A549 (cell line): ENCODE measurements at regions not wholly inside any gene's neighbourhood (a gene's known extent, or its start where the extent isn't known, plus 50 kb on each side); places are given as distances from the start of the nearest gene placed in this dataset.

Experiments
- ATAC-seq, 2 experiments: fragments of 200-7000 bp in 1 of 2; fragments of >200 bp in 1 of 2; cut with Nextera tagmentation in 1 of 2; cut with Tn5 transposase in 1 of 2; 3 replicates each; pipeline versions ENCODE4 v1.8.0 to v1.9.1; 2018 to 2020; ENCODE audit warnings: mild to moderate bottlenecking in 1 of 2, moderate library complexity in 1 of 2
- CTCF ChIA-PET: fragments of 300-600 bp; sonication (Branson Sonifier 250); formaldehyde crosslinking; extraction: SDS; loops from one replicate; lab custom pipeline; 2021; ENCODE audit warnings: antibody characterized with exemption, inconsistent platforms; lab: Yijun Ruan, JAX
- POLR2A ChIA-PET: fragments of 350-600 bp; formaldehyde crosslinking; extraction: SDS; loops from one replicate; lab custom pipeline; 2021; ENCODE audit warnings: antibody characterized with exemption, inconsistent platforms; lab: Yijun Ruan, JAX
- DNase-seq, 2 experiments: peaks; one replicate each; pipeline versions ENCODE4 v3.0.0 to v3.0.0-alpha.2; 2011 to 2016; ENCODE audit warnings: low read depth in 1 of 2, low spot score in 1 of 2
- FAIRE-seq: peaks from 2 replicates; lab custom pipeline; 2011; peaks lifted over from hg19 to GRCh38; lab: Jason Lieb, UNC
- H3K27ac ChIP-seq, 2 experiments: fragments of >200 bp; sonication (Bioruptor Twin); formaldehyde crosslinking; 3 replicates each; pipeline ENCODE4 v1.5.1; 2016 to 2017
- H3K4me1 ChIP-seq: fragments of >200 bp; sonication (Bioruptor Twin); formaldehyde crosslinking; 3 replicates; pipeline ENCODE4 v1.6.1; 2016
- H3K4me2 ChIP-seq: fragments of >200 bp; sonication (Bioruptor Twin); formaldehyde crosslinking; 3 replicates; pipeline ENCODE4 v1.6.1; 2016
- H3K4me3 ChIP-seq: fragments of >200 bp; sonication (Bioruptor Twin); formaldehyde crosslinking; 3 replicates; pipeline ENCODE4 v1.5.1; 2016
- H3K9me3 ChIP-seq: fragments of >200 bp; sonication (Bioruptor Twin); formaldehyde crosslinking; 3 replicates; pipeline ENCODE4 v1.6.1; 2016
- BHLHE40 ChIP-seq: IDR thresholded peaks from 2 replicates; pipeline ENCODE4 v1.6.1; 2012; ENCODE audit warnings: low read depth, low read length, inconsistent platforms
- CBX2 ChIP-seq: fragments of 200-600 bp; sonication (generic); IDR thresholded peaks from 2 replicates; pipeline ENCODE4 v1.6.1; 2016; ENCODE audit warnings: low read depth, mild to moderate bottlenecking, borderline replicate concordance
- CBX8 ChIP-seq: fragments of 200-600 bp; sonication (generic); IDR thresholded peaks from 2 replicates; pipeline ENCODE4 v1.6.1; 2016
- CEBPB ChIP-seq, 2 experiments: fragments of >200 bp in 1 of 2; sonication (Bioruptor Twin) in 1 of 2; formaldehyde crosslinking in 1 of 2; IDR thresholded peaks; 2 replicates each; pipeline ENCODE4 v1.6.1; 2012 to 2016
- CHD2 ChIP-seq: fragments of 150-350 bp; IDR thresholded peaks from 2 replicates; pipeline ENCODE4 v1.6.1; 2014; ENCODE audit warnings: low read length; ENCODE audit not compliant: partially characterized antibody
- EP300 ChIP-seq, 2 experiments: fragments of >200 bp; sonication (Bioruptor Twin); formaldehyde crosslinking; IDR thresholded peaks; 2 replicates in 1 of 2; 3 replicates in 1 of 2; pipeline ENCODE4 v1.6.1; 2016 to 2017
- FOSB ChIP-seq: fragments of 250-450 bp; sonication (Bioruptor Pico); IDR thresholded peaks from 2 replicates; pipeline ENCODE4 v1.5.0; 2020; ENCODE audit warnings: mild to moderate bottlenecking, moderate library complexity
- FOSL2 ChIP-seq, 2 experiments: fragments of 450-650 bp in 1 of 2; fragments of >200 bp in 1 of 2; sonication (Bioruptor Twin) in 1 of 2; formaldehyde crosslinking; IDR thresholded peaks; 2 replicates each; pipeline versions ENCODE4 v1.5.0 to v1.6.1; 2016 to 2020; ENCODE audit warnings: mild to moderate bottlenecking in 1 of 2, moderate library complexity in 1 of 2
- FOXS1 ChIP-seq: fragments of 250-450 bp; sonication (Bioruptor Pico); IDR thresholded peaks from 2 replicates; pipeline ENCODE4 v1.5.0; 2020; ENCODE audit warnings: mild to moderate bottlenecking, moderate library complexity
- HOXA7 ChIP-seq: fragments of 250-450 bp; sonication (Bioruptor Pico); IDR thresholded peaks from 2 replicates; pipeline ENCODE4 v1.5.0; 2020; ENCODE audit warnings: mild to moderate bottlenecking, moderate library complexity
- HOXB13 ChIP-seq: fragments of 250-450 bp; sonication (Bioruptor Pico); IDR thresholded peaks from 2 replicates; pipeline ENCODE4 v1.5.0; 2020; ENCODE audit warnings: low read depth, mild to moderate bottlenecking, moderate library complexity
- JUN ChIP-seq, 2 experiments: fragments of >200 bp; sonication (Bioruptor Twin); formaldehyde crosslinking; IDR thresholded peaks; 2 replicates in 1 of 2; 3 replicates in 1 of 2; pipeline ENCODE4 v1.6.1; 2016 to 2017
- KDM1A ChIP-seq: fragments of 200-600 bp; sonication (generic); IDR thresholded peaks from 2 replicates; pipeline ENCODE4 v1.6.1; 2016; ENCODE audit warnings: low read depth, mild to moderate bottlenecking
- MAFK ChIP-seq: fragments of 450-650 bp; IDR thresholded peaks from 2 replicates; pipeline ENCODE4 v1.6.1; 2014; ENCODE audit not compliant: partially characterized antibody
- MAZ ChIP-seq: fragments of 150-350 bp; IDR thresholded peaks from 2 replicates; pipeline ENCODE4 v1.6.1; 2014; ENCODE audit warnings: antibody characterized with exemption, low read depth, low read length, borderline replicate concordance
- NFE2L2 ChIP-seq: fragments of 150-350 bp; conservative IDR thresholded peaks from 2 replicates; pipeline ENCODE4 v1.6.1; 2014; ENCODE audit warnings: low read length
- NPAS2 ChIP-seq: fragments of 250-450 bp; sonication (Bioruptor Pico); IDR thresholded peaks from 2 replicates; pipeline ENCODE4 v1.8.0; 2022; ENCODE audit warnings: mild to moderate bottlenecking, moderate library complexity, borderline replicate concordance
- PHF8 ChIP-seq: fragments of 200-600 bp; sonication (generic); IDR thresholded peaks from 2 replicates; pipeline ENCODE4 v1.6.1; 2016; ENCODE audit warnings: low read depth, mild to moderate bottlenecking, antibody characterized with exemption, moderate library complexity, borderline replicate concordance
- POLR2AphosphoS2 ChIP-seq: conservative IDR thresholded peaks from 2 replicates; pipeline ENCODE4 v1.6.1; 2012; ENCODE audit warnings: low read length, improper control_type of control experiment, inconsistent platforms
- RCOR1 ChIP-seq: fragments of 150-350 bp; IDR thresholded peaks from 2 replicates; pipeline ENCODE4 v1.6.1; 2014; ENCODE audit warnings: antibody characterized with exemption, low read length, low read depth
- RFX5 ChIP-seq: fragments of 450-650 bp; IDR thresholded peaks from 2 replicates; pipeline ENCODE4 v1.7.1; 2014; ENCODE audit warnings: antibody characterized with exemption, mild to moderate bottlenecking, moderate library complexity
- TP53 ChIP-seq: fragments of 250-450 bp; sonication (Bioruptor Pico); IDR thresholded peaks from 2 replicates; pipeline ENCODE4 v1.5.0; 2021; ENCODE audit warnings: mild to moderate bottlenecking, moderate library complexity
- ZC3H11A ChIP-seq: fragments of 450-650 bp; IDR thresholded peaks from 2 replicates; pipeline ENCODE4 v1.6.1; 2014; ENCODE audit warnings: antibody characterized with exemption, mild to moderate bottlenecking
- ZFP36 ChIP-seq: fragments of 450-650 bp; IDR thresholded peaks from 2 replicates; pipeline ENCODE4 v1.6.1; 2014; ENCODE audit warnings: borderline replicate concordance; ENCODE audit not compliant: partially characterized antibody
- WGBS: methylation state at CpG from one replicate; pipeline ENCODE4 v1.1.6; 2017; ENCODE audit errors: missing lambda C conversion rate; 5-methylcytosine and 5-hydroxymethylcytosine counted together
- TF ChIP-seq, protein P1 (sequence below): fragments of >200 bp; sonication (Bioruptor Twin); formaldehyde crosslinking; IDR thresholded peaks from 3 replicates; pipeline ENCODE4 v1.5.1; 2016

DNA sequence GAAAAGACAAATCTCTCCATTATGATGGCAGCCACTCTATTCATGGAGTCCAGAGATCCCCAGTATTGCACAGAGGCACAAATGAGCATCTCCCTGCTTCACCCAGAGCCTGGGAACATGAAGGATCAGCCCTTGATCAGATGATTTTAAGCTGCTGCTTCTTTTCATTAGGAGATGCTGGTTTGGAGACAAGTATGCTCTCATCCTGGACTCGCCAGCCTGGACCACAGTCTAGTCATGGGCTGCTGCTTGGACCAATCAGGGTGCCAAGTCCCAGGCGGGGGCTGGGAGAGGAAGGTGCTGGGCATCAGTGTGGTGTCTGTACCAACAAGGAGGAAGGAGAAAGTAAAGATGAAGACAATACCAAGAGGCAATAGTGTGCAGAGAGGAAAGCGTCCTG, 195.7 kb upstream of the FOXQ1 start:
- 23% methylated on average over 2 of the region's 3 CpGs for WGBS
- POLR2A ChIA-PET: no interaction called here
- no peak for FAIRE-seq
- H3K4me2 ChIP-seq: no peak overlapping the region
- no peaks in the 10 kb centered on the region for H3K9me3 ChIP-seq
- no peak overlapping the region for H3K4me3 ChIP-seq
- ATAC-seq: no peak
- DNase-seq: no peak
- CTCF ChIA-PET: interaction anchor here (0.9 kb wide), 1 partner anchor 48 kb away, joined by 3 read pairs; no protein-coding TSS in a partner anchor
- peaks cover 4% of the 10 kb centered on the region; the same call in 1 of the 3 replicates for H3K4me1 ChIP-seq
- TF ChIP-seq FOSL2 (IDR thresholded peaks at IDR 0.05) (no peak), FOSL2 (CRISPR knock-in tag; IDR thresholded peaks at IDR 0.05) (no peak), ZFP36 (no peak), CBX8 (no peak), HOXA7 (no peak), RFX5 (no peak), FOSB (no peak), EP300 (IDR thresholded peaks at IDR 0.05) (no peak), RCOR1 (no peak), FOXS1 (CRISPR knock-in tag) (no peak), POLR2AphosphoS2 (no peak), PHF8 (no peak), CHD2 (no peak), MAFK (no peak)
- TF ChIP-seq, protein P1, sequence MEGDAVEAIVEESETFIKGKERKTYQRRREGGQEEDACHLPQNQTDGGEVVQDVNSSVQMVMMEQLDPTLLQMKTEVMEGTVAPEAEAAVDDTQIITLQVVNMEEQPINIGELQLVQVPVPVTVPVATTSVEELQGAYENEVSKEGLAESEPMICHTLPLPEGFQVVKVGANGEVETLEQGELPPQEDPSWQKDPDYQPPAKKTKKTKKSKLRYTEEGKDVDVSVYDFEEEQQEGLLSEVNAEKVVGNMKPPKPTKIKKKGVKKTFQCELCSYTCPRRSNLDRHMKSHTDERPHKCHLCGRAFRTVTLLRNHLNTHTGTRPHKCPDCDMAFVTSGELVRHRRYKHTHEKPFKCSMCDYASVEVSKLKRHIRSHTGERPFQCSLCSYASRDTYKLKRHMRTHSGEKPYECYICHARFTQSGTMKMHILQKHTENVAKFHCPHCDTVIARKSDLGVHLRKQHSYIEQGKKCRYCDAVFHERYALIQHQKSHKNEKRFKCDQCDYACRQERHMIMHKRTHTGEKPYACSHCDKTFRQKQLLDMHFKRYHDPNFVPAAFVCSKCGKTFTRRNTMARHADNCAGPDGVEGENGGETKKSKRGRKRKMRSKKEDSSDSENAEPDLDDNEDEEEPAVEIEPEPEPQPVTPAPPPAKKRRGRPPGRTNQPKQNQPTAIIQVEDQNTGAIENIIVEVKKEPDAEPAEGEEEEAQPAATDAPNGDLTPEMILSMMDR: no peak
- no peak overlapping the region for H3K27ac ChIP-seq

GRCh38 chr6:1113916-1114540, 197.9 kb upstream of the FOXQ1 start:
- no peak for TF ChIP-seq KDM1A
- no peak for TF ChIP-seq CEBPB (IDR thresholded peaks at IDR 0.05)
- no peak for TF ChIP-seq FOSB
- TF ChIP-seq CBX2: no peak
- no peak for TF ChIP-seq NPAS2 (CRISPR knock-in tag)
- TF ChIP-seq NFE2L2: no peak
- no peak for TF ChIP-seq CBX8
- TF ChIP-seq HOXB13: no peak
- TF ChIP-seq TP53 (CRISPR knock-in tag): no peak
- no peak for TF ChIP-seq BHLHE40
- TF ChIP-seq CHD2: no peak
- no peak for TF ChIP-seq ZC3H11A
- TF ChIP-seq JUN (IDR thresholded peaks at IDR 0.05): no peak
- TF ChIP-seq MAZ: no peak
- no peak for TF ChIP-seq PHF8
- TF ChIP-seq, all 56 proteins: peak for 0
- Histone ChIP-seq H3K27ac (no peak overlapping the region), H3K4me1 (peaks cover 9% of the 10 kb centered on the region; the same call in 1 of the 3 replicates), H3K4me3 (no peak overlapping the region), H3K4me2 (no peak overlapping the region), H3K9me3 (no peaks in the 10 kb centered on the region)
- POLR2A ChIA-PET: no interaction called here
- DNase-seq (no peak), ATAC-seq (no peak), FAIRE-seq (no peak)
- CTCF ChIA-PET: interaction anchor here (0.5 kb wide), 1 partner anchor 30 kb away, joined by 3 read pairs; no protein-coding TSS in a partner anchor
- 44% methylated on average over 7 of the region's 7 CpGs for WGBS
